ENCODE measurements at regions not wholly inside any gene's neighbourhood (a gene's known extent, or its start where the extent isn't known, plus 50 kb on each side); places are given as distances from the start of the nearest gene placed in this dataset.

GRCh38 chr6:78670802-78671201 lies 196.5 kb upstream of the IRAK1BP1 start:
- TF ChIP-seq CTCF (conservative IDR thresholded peaks at IDR 0.05 in 1 of 2, IDR thresholded peaks at IDR 0.05 in 1 of 2; ENCODE audit: low read depth in 1 of 2, low read length in 2 of 2) (no peak), EZH2 (IDR thresholded peaks at IDR 0.05; ENCODE audit: low read length, missing control alignments) (no peak)

Data from fibroblast of lung (primary cell).